ENCODE measurements at regions not wholly inside any gene's neighbourhood (a gene's known extent, or its start where the extent isn't known, plus 50 kb on each side); places are given as distances from the start of the nearest gene placed in this dataset.

GRCh38 chr2:17311771-17312511, 206.3 kb downstream of the RAD51AP2 start:
- Histone ChIP-seq H3K27me3 (ENCODE audit: control insufficient read depth in 5 of 5, insufficient read depth in 4 of 5, low read length in 5 of 5) (no peaks in the 10 kb centered on the region), H3K27ac (ENCODE audit: low read depth, low read length) (no peak overlapping the region), H3K9ac (ENCODE audit: low read length in 5 of 5) (no peak overlapping the region), H3K9me3 (ENCODE audit: control insufficient read depth in 5 of 5, low read length in 5 of 5) (no peaks in the 10 kb centered on the region), H3K4me1 (ENCODE audit: control insufficient read depth in 5 of 5, insufficient read depth in 5 of 5, low read length in 5 of 5) (no peaks in the 10 kb centered on the region), H3K4me3 (ENCODE audit: low read depth in 1 of 5, low read length in 5 of 5) (no peak overlapping the region), H3K36me3 (ENCODE audit: control insufficient read depth in 5 of 5, insufficient read depth in 5 of 5, low read length in 5 of 5) (no peaks in the 10 kb centered on the region)

DNA sequence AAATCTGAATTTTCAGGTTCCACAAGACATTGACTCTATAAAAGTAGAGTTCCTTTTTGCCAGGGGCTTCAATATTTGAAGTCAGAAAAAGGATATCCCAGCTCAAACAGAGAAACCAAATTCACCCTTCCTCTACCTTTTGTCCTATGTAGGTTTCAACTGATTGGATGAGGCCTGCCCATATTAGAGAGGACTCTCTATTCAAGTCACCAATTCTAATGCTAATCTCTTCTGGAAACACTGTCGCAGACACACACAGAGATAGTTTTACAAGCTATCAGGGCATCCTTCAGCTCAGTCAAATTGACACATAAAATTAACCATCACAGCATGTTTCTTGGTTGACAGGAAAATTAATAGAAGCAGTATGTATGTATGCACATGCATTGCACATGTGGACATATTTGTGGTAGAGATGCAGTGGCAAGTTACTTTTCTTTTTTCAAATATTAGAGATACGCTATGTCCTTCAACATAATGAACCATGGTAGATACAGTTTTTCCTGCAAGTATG, 207.1 kb downstream of the RAD51AP2 start:
- Histone ChIP-seq H3K27me3 (ENCODE audit: control insufficient read depth in 5 of 5, insufficient read depth in 4 of 5, low read length in 5 of 5) (no peaks in the 10 kb centered on the region), H3K9ac (ENCODE audit: low read length in 5 of 5) (no peak overlapping the region), H3K4me1 (ENCODE audit: control insufficient read depth in 5 of 5, insufficient read depth in 5 of 5, low read length in 5 of 5) (no peaks in the 10 kb centered on the region), H3K27ac (ENCODE audit: low read depth, low read length) (no peak overlapping the region), H3K36me3 (ENCODE audit: control insufficient read depth in 5 of 5, insufficient read depth in 5 of 5, low read length in 5 of 5) (no peaks in the 10 kb centered on the region), H3K9me3 (ENCODE audit: control insufficient read depth in 5 of 5, low read length in 5 of 5) (no peaks in the 10 kb centered on the region), H3K4me3 (ENCODE audit: low read depth in 1 of 5, low read length in 5 of 5) (no peak overlapping the region)

GRCh38 chr2:17309741-17310339, 208.4 kb downstream of the RAD51AP2 start:
- Histone ChIP-seq H3K9me3 (ENCODE audit: control insufficient read depth in 5 of 5, low read length in 5 of 5) (no peaks in the 10 kb centered on the region), H3K9ac (ENCODE audit: low read length in 5 of 5) (no peak overlapping the region), H3K4me1 (ENCODE audit: control insufficient read depth in 5 of 5, insufficient read depth in 5 of 5, low read length in 5 of 5) (no peaks in the 10 kb centered on the region), H3K36me3 (ENCODE audit: control insufficient read depth in 5 of 5, insufficient read depth in 5 of 5, low read length in 5 of 5) (no peaks in the 10 kb centered on the region), H3K27ac (ENCODE audit: low read depth, low read length) (no peak overlapping the region), H3K27me3 (ENCODE audit: control insufficient read depth in 5 of 5, insufficient read depth in 4 of 5, low read length in 5 of 5) (no peaks in the 10 kb centered on the region), H3K4me3 (ENCODE audit: low read depth in 1 of 5, low read length in 5 of 5) (no peak overlapping the region)

GRCh38 chr2:17309181-17309580, 209.1 kb downstream of the RAD51AP2 start:
- Histone ChIP-seq H3K9ac (ENCODE audit: low read length in 5 of 5) (no peak overlapping the region), H3K36me3 (ENCODE audit: control insufficient read depth in 5 of 5, insufficient read depth in 5 of 5, low read length in 5 of 5) (no peaks in the 10 kb centered on the region), H3K27me3 (ENCODE audit: control insufficient read depth in 5 of 5, insufficient read depth in 4 of 5, low read length in 5 of 5) (no peaks in the 10 kb centered on the region), H3K4me1 (ENCODE audit: control insufficient read depth in 5 of 5, insufficient read depth in 5 of 5, low read length in 5 of 5) (no peaks in the 10 kb centered on the region), H3K27ac (ENCODE audit: low read depth, low read length) (no peak overlapping the region), H3K4me3 (ENCODE audit: low read depth in 1 of 5, low read length in 5 of 5) (no peak overlapping the region), H3K9me3 (ENCODE audit: control insufficient read depth in 5 of 5, low read length in 5 of 5) (no peaks in the 10 kb centered on the region)

- Histone ChIP-seq H3K4me1 (ENCODE audit: control insufficient read depth in 5 of 5, insufficient read depth in 5 of 5, low read length in 5 of 5) (no peaks in the 10 kb centered on the region), H3K9me3 (ENCODE audit: control insufficient read depth in 5 of 5, low read length in 5 of 5) (no peaks in the 10 kb centered on the region), H3K4me3 (ENCODE audit: low read depth in 1 of 5, low read length in 5 of 5) (no peak overlapping the region), H3K9ac (ENCODE audit: low read length in 5 of 5) (no peak overlapping the region), H3K36me3 (ENCODE audit: control insufficient read depth in 5 of 5, insufficient read depth in 5 of 5, low read length in 5 of 5) (no peaks in the 10 kb centered on the region), H3K27me3 (ENCODE audit: control insufficient read depth in 5 of 5, insufficient read depth in 4 of 5, low read length in 5 of 5) (no peaks in the 10 kb centered on the region), H3K27ac (ENCODE audit: low read depth, low read length) (no peak overlapping the region)
Observed at GRCh38 chr2:17306706-17307105, 211.5 kb downstream of the RAD51AP2 start.

GRCh38 chr2:17306219-17306618, 212.0 kb downstream of the RAD51AP2 start:
- no peaks in the 10 kb centered on the region for H3K27me3 ChIP-seq (ENCODE audit: control insufficient read depth in 5 of 5, insufficient read depth in 4 of 5, low read length in 5 of 5)
- no peaks in the 10 kb centered on the region for H3K9me3 ChIP-seq (ENCODE audit: control insufficient read depth in 5 of 5, low read length in 5 of 5)
- no peak overlapping the region for H3K27ac ChIP-seq (ENCODE audit: low read depth, low read length)
- no peak overlapping the region for H3K9ac ChIP-seq (ENCODE audit: low read length in 5 of 5)
- no peaks in the 10 kb centered on the region for H3K36me3 ChIP-seq (ENCODE audit: control insufficient read depth in 5 of 5, insufficient read depth in 5 of 5, low read length in 5 of 5)
- no peak overlapping the region for H3K4me3 ChIP-seq (ENCODE audit: low read depth in 1 of 5, low read length in 5 of 5)
- H3K4me1 ChIP-seq (ENCODE audit: control insufficient read depth in 5 of 5, insufficient read depth in 5 of 5, low read length in 5 of 5) = no peaks in the 10 kb centered on the region

DNA sequence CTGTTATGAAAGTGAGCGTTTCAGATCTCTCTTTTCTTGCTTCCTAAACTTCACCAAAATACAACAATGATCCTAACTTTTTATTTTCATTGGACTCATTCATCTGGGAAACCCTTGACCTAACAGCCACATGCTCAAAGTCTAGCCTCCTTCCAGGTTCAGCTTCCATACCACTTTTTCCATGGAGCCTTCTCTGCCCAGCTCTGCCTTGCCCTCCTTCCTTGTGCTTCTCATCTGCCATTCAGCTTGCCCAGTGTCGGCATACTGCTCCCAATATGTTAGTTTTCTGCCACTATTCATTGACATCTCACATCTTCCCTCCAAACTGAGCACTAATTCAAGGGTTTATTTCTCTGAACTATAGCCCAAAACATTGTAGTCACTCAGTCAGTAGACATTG, 214.7 kb downstream of the RAD51AP2 start:
- H3K27ac ChIP-seq (ENCODE audit: low read depth, low read length) = no peak overlapping the region
- no peak overlapping the region for H3K4me3 ChIP-seq (ENCODE audit: low read depth in 1 of 5, low read length in 5 of 5)
- no peaks in the 10 kb centered on the region for H3K27me3 ChIP-seq (ENCODE audit: control insufficient read depth in 5 of 5, insufficient read depth in 4 of 5, low read length in 5 of 5)
- no peaks in the 10 kb centered on the region for H3K36me3 ChIP-seq (ENCODE audit: control insufficient read depth in 5 of 5, insufficient read depth in 5 of 5, low read length in 5 of 5)
- H3K9ac ChIP-seq (ENCODE audit: low read length in 5 of 5) = no peak overlapping the region
- H3K4me1 ChIP-seq (ENCODE audit: control insufficient read depth in 5 of 5, insufficient read depth in 5 of 5, low read length in 5 of 5) = no peaks in the 10 kb centered on the region
- no peaks in the 10 kb centered on the region for H3K9me3 ChIP-seq (ENCODE audit: control insufficient read depth in 5 of 5, low read length in 5 of 5)

DNA sequence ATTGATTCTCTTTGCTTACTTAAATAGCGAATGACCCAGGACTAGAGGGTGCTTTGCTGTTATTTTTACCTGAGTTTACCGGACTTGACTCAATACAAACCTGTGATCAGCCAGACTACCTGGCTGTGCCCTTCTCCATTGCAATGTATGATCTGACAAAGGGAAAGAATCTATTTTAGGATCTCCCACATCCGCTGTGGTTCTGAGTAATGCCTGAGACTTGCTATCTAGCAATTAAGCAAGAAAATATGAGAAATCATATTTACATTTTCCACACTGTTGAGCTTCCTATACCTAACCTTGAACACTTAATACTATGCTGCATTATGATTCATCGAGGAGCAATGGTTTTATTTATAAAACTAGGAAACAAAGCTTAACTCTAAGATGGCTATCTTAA, 215.2 kb downstream of the RAD51AP2 start:
- H3K9me3 ChIP-seq (ENCODE audit: control insufficient read depth in 5 of 5, low read length in 5 of 5) = no peaks in the 10 kb centered on the region
- no peaks in the 10 kb centered on the region for H3K27me3 ChIP-seq (ENCODE audit: control insufficient read depth in 5 of 5, insufficient read depth in 4 of 5, low read length in 5 of 5)
- no peak overlapping the region for H3K9ac ChIP-seq (ENCODE audit: low read length in 5 of 5)
- H3K4me1 ChIP-seq (ENCODE audit: control insufficient read depth in 5 of 5, insufficient read depth in 5 of 5, low read length in 5 of 5) = no peaks in the 10 kb centered on the region
- no peak overlapping the region for H3K4me3 ChIP-seq (ENCODE audit: low read depth in 1 of 5, low read length in 5 of 5)
- no peaks in the 10 kb centered on the region for H3K36me3 ChIP-seq (ENCODE audit: control insufficient read depth in 5 of 5, insufficient read depth in 5 of 5, low read length in 5 of 5)
- H3K27ac ChIP-seq (ENCODE audit: low read depth, low read length) = no peak overlapping the region

- no peaks in the 10 kb centered on the region for H3K36me3 ChIP-seq (ENCODE audit: control insufficient read depth in 5 of 5, insufficient read depth in 5 of 5, low read length in 5 of 5)
- no peak overlapping the region for H3K9ac ChIP-seq (ENCODE audit: low read length in 5 of 5)
- H3K4me1 ChIP-seq (ENCODE audit: control insufficient read depth in 5 of 5, insufficient read depth in 5 of 5, low read length in 5 of 5) = no peaks in the 10 kb centered on the region
- no peaks in the 10 kb centered on the region for H3K27me3 ChIP-seq (ENCODE audit: control insufficient read depth in 5 of 5, insufficient read depth in 4 of 5, low read length in 5 of 5)
- H3K4me3 ChIP-seq (ENCODE audit: low read depth in 1 of 5, low read length in 5 of 5) = no peak overlapping the region
- H3K27ac ChIP-seq (ENCODE audit: low read depth, low read length) = no peak overlapping the region
- H3K9me3 ChIP-seq (ENCODE audit: control insufficient read depth in 5 of 5, low read length in 5 of 5) = no peaks in the 10 kb centered on the region
Observed at GRCh38 chr2:17302281-17302680, 216.0 kb downstream of the RAD51AP2 start.

- H3K27ac ChIP-seq (ENCODE audit: low read depth, low read length) = no peak overlapping the region
- no peaks in the 10 kb centered on the region for H3K9me3 ChIP-seq (ENCODE audit: control insufficient read depth in 5 of 5, low read length in 5 of 5)
- no peak overlapping the region for H3K4me3 ChIP-seq (ENCODE audit: low read depth in 1 of 5, low read length in 5 of 5)
- H3K9ac ChIP-seq (ENCODE audit: low read length in 5 of 5) = no peak overlapping the region
- H3K4me1 ChIP-seq (ENCODE audit: control insufficient read depth in 5 of 5, insufficient read depth in 5 of 5, low read length in 5 of 5) = no peaks in the 10 kb centered on the region
- H3K36me3 ChIP-seq (ENCODE audit: control insufficient read depth in 5 of 5, insufficient read depth in 5 of 5, low read length in 5 of 5) = no peaks in the 10 kb centered on the region
- H3K27me3 ChIP-seq (ENCODE audit: control insufficient read depth in 5 of 5, insufficient read depth in 4 of 5, low read length in 5 of 5) = no peaks in the 10 kb centered on the region
Observed at GRCh38 chr2:17301437-17301836, 216.8 kb downstream of the RAD51AP2 start.

Data from subcutaneous abdominal adipose tissue (tissue), 5 donors.